OCI-LY7 (cell line): ENCODE measurements at regions not wholly inside any gene's neighbourhood (a gene's known extent, or its start where the extent isn't known, plus 50 kb on each side); places are given as distances from the start of the nearest gene placed in this dataset.

Source experiments
- BruUV-seq: library from RNA; stranded (reverse); fragments of 400-500 nt; replicated peaks from 2 replicates; lab custom pipeline; 2021; lab: Mats Ljungman, UMichigan
- CTCF ChIA-PET: fragments of 300-600 bp; sonication (Branson Sonifier 250); formaldehyde crosslinking; loops from one replicate; lab custom pipeline; 2022; ENCODE audit warnings: antibody characterized with exemption; ENCODE audit not compliant: unreplicated experiment; lab: Charles Lee
- POLR2A ChIA-PET: fragments of 300-600 bp; sonication (Branson Sonifier 250); formaldehyde crosslinking; loops from one replicate; lab custom pipeline; 2022; ENCODE audit warnings: antibody characterized with exemption; lab: Charles Lee
- DNase-seq: peaks from one replicate; pipeline ENCODE4 v3.0.0-alpha.2; 2015; ENCODE audit warnings: low spot score
- H2AFZ ChIP-seq: fragments of 200-600 bp; sonication (generic), shearing (Covaris generic); 2 replicates; pipeline ENCODE4 v1.6.1; 2014; ENCODE audit warnings: mild to moderate bottlenecking, antibody characterized with exemption, low read length, moderate library complexity
- H3K27ac ChIP-seq: fragments of 200-600 bp; sonication (generic); 2 replicates; pipeline ENCODE4 v1.5.1; 2014; ENCODE audit warnings: mixed run types, low read depth, mild to moderate bottlenecking, moderate library complexity, low read length, inconsistent platforms; ENCODE audit not compliant: poor library complexity, severe bottlenecking
- H3K36me3 ChIP-seq: fragments of 200-600 bp; sonication (generic); 2 replicates; pipeline ENCODE4 v1.6.1; 2014; ENCODE audit warnings: mild to moderate bottlenecking, antibody characterized with exemption, low read length, moderate library complexity, mixed read lengths; ENCODE audit not compliant: insufficient read depth
- H3K4me1 ChIP-seq: fragments of 200-600 bp; sonication (generic); 2 replicates; pipeline ENCODE4 v1.5.1; 2014; ENCODE audit warnings: mild to moderate bottlenecking, low read length; ENCODE audit not compliant: insufficient read depth, poor library complexity, severe bottlenecking
- H3K4me2 ChIP-seq: fragments of 200-600 bp; sonication (generic); 2 replicates; pipeline ENCODE4 v1.6.1; 2014; ENCODE audit warnings: mild to moderate bottlenecking, low read length
- H3K4me3 ChIP-seq: fragments of 200-600 bp; sonication (generic); 2 replicates; pipeline ENCODE4 v1.5.1; 2014; ENCODE audit warnings: mild to moderate bottlenecking, low read depth, low read length; ENCODE audit not compliant: poor library complexity, severe bottlenecking
- H3K79me2 ChIP-seq: fragments of 200-600 bp; sonication (generic); 2 replicates; pipeline ENCODE4 v1.6.1; 2016; ENCODE audit warnings: low read depth, mild to moderate bottlenecking, low read length, moderate library complexity, mixed read lengths; ENCODE audit not compliant: insufficient read depth
- H3K9me2 ChIP-seq: fragments of 200-600 bp; sonication (generic); 2 replicates; pipeline ENCODE4 v1.6.1; 2016; ENCODE audit warnings: mild to moderate bottlenecking, low read length, mixed read lengths; ENCODE audit not compliant: insufficient read depth
- H3K9me3 ChIP-seq: fragments of 200-600 bp; sonication (generic); 2 replicates; pipeline ENCODE4 v1.6.1; 2014; ENCODE audit warnings: mild to moderate bottlenecking, mixed run types, low read length, mixed read lengths
- H4K20me1 ChIP-seq: fragments of 200-600 bp; sonication (generic); 2 replicates; pipeline ENCODE4 v1.6.1; 2014; ENCODE audit warnings: mild to moderate bottlenecking, antibody characterized with exemption, low read length, moderate library complexity, mixed read lengths; ENCODE audit not compliant: insufficient read depth
- EZH2phosphoT487 ChIP-seq: fragments of 200-600 bp; sonication (generic); IDR thresholded peaks from 2 replicates; pipeline ENCODE4 v1.6.1; 2018; ENCODE audit warnings: low read depth, borderline replicate concordance, mild to moderate bottlenecking, mixed run types, antibody characterized with exemption, low read length, moderate library complexity, mixed read lengths
- intact Hi-C: fragments of 100-400 bp; cut with micrococcal nuclease; formaldehyde crosslinking; loops from one replicate; pipeline ENCODE4 v1.10.0; 2022; ENCODE audit not compliant: unreplicated experiment
- TF ChIP-seq, protein P1 (sequence below): fragments of 200-600 bp; sonication (generic); conservative IDR thresholded peaks from 2 replicates; pipeline ENCODE4 v1.5.1; 2014; ENCODE audit warnings: mild to moderate bottlenecking, antibody characterized with exemption, low read length, moderate library complexity, mixed read lengths

DNA sequence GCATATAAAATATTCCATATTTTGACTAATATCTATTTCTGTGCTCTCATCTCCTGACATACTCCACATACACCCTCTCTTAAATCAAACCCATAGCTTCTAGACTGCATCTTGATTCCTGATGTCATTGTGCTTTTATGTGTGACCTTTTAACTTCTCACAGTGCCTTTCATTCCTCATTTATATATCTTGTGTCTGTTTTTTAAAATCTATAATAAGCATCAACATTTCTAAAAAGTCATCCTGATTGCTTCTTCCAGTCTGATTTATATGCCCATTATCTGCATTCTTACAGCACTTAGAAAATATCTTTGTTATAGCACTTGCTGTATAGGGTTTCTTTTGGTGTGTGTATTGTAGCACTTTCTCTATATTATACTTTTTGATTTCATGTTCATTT lies 190.1 kb upstream of the ITM2A start:
- Histone ChIP-seq H3K27ac (no peak overlapping the region), H4K20me1 (no peaks in the 10 kb centered on the region), H3K36me3 (no peaks in the 10 kb centered on the region), H3K9me3 (no peaks in the 10 kb centered on the region), H3K4me2 (no peak overlapping the region), H2AFZ (no peak overlapping the region), H3K79me2 (no peaks in the 10 kb centered on the region), H3K4me3 (no peak overlapping the region), H3K9me2 (no peaks in the 10 kb centered on the region), H3K4me1 (no peaks in the 10 kb centered on the region)
- BruUV-seq, result no TSS peak
- intact Hi-C loops, result no loop called here
- no peak for TF ChIP-seq EZH2phosphoT487
- TF ChIP-seq, protein P1, sequence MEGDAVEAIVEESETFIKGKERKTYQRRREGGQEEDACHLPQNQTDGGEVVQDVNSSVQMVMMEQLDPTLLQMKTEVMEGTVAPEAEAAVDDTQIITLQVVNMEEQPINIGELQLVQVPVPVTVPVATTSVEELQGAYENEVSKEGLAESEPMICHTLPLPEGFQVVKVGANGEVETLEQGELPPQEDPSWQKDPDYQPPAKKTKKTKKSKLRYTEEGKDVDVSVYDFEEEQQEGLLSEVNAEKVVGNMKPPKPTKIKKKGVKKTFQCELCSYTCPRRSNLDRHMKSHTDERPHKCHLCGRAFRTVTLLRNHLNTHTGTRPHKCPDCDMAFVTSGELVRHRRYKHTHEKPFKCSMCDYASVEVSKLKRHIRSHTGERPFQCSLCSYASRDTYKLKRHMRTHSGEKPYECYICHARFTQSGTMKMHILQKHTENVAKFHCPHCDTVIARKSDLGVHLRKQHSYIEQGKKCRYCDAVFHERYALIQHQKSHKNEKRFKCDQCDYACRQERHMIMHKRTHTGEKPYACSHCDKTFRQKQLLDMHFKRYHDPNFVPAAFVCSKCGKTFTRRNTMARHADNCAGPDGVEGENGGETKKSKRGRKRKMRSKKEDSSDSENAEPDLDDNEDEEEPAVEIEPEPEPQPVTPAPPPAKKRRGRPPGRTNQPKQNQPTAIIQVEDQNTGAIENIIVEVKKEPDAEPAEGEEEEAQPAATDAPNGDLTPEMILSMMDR, result no peak
- ChIA-PET CTCF (no interaction called here), POLR2A (no interaction called here)
- no peak for DNase-seq

DNA sequence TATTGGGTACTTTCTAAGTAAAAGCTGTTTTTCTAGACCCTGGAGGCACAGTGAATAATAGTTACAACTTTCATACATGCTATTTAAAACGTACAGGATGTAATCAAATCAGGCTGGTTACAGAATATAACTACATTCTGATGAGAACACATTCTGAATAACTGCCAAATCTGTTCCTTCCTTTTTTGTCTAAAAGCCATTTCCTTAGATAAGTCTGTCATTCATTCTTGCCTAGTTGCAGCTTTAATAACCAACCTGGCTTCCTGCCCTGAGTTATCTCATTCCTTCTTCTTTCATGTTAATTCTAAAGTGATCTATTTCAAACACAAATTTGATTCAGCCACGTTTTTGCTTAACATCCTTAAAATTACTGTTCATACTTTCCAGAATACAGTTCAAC lies 189.7 kb upstream of the ITM2A start:
- no peaks in the 10 kb centered on the region for H3K36me3 ChIP-seq
- H3K27ac ChIP-seq, result no peak overlapping the region
- no peak overlapping the region for H3K4me2 ChIP-seq
- H2AFZ ChIP-seq, result no peak overlapping the region
- H3K9me2 ChIP-seq, result no peaks in the 10 kb centered on the region
- POLR2A ChIA-PET, result no interaction called here
- H3K4me1 ChIP-seq, result no peaks in the 10 kb centered on the region
- no peaks in the 10 kb centered on the region for H4K20me1 ChIP-seq
- H3K4me3 ChIP-seq, result no peak overlapping the region
- intact Hi-C loops, result no loop called here
- TF ChIP-seq, protein P1, result no peak
- TF ChIP-seq EZH2phosphoT487, result no peak
- DNase-seq, result no peak
- H3K79me2 ChIP-seq, result no peaks in the 10 kb centered on the region
- H3K9me3 ChIP-seq, result no peaks in the 10 kb centered on the region
- CTCF ChIA-PET, result no interaction called here
- BruUV-seq, result no TSS peak

DNA sequence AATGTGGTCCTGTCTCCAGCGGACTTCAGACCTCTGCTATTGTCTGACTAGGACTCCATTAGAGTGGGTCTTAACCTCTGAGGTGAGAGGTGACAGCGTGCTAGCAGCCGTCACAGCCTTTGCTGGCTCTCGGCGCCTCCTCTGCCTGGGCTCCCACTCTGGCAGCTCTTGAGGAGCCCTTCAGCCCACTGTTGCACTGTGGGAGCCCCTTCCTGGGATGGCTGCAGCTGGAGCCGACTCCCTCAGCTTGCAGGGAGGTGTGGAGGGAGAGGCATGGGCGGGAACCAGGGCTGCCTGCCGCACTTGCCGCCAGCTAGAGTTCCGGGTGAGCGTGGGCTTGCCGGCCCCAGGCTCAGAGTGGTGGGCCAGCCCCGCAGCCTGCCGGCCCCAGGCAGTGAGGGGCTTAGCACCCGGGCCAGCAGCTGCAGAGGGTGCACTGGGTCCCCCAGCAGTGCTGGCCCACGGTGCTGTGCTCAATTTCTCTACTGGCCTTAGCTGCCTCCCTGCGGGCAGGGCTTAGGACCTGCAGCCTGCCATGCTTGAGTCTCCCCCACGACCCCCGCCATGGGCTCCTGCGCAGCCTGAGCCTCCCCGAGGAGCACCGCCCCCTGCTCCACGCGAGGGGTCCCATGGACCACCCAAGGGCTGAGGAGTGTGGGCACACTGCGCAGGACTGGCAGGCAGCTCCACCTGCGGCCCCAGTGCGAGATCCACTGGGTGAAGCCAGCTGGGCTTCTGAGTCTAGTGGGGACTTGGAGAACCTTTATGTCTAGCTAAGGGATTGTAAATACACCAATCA lies 163.4 kb upstream of the ITM2A start:
- Histone ChIP-seq H3K27ac (no peak overlapping the region), H3K4me3 (no peak overlapping the region), H3K9me2 (no peaks in the 10 kb centered on the region), H4K20me1 (no peaks in the 10 kb centered on the region), H3K79me2 (no peaks in the 10 kb centered on the region), H3K9me3 (no peaks in the 10 kb centered on the region), H3K36me3 (no peaks in the 10 kb centered on the region), H3K4me1 (no peaks in the 10 kb centered on the region), H2AFZ (no peak overlapping the region), H3K4me2 (no peak overlapping the region)
- no peak for DNase-seq
- no TSS peak for BruUV-seq
- ChIA-PET POLR2A (interaction anchor here (0.6 kb wide), 1 partner anchor 813 kb away, joined by 4 read pairs; no protein-coding TSS in a partner anchor), CTCF (no interaction called here)
- intact Hi-C loops, result no loop called here
- no peak for TF ChIP-seq EZH2phosphoT487
- TF ChIP-seq, protein P1, result no peak
